Keratinocyte (primary cell): ENCODE measurements at regions not wholly inside any gene's neighbourhood (a gene's known extent, or its start where the extent isn't known, plus 50 kb on each side); places are given as distances from the start of the nearest gene placed in this dataset.

Experiments
- DNase-seq: peaks from one replicate; pipeline ENCODE4 v3.0.0-alpha.2; 2011; ENCODE audit warnings: low read depth, missing footprints, low spot score
- FAIRE-seq: peaks from 2 replicates; lab custom pipeline; 2011; peaks lifted over from hg19 to GRCh38; lab: Jason Lieb, UNC
- H2AFZ ChIP-seq: 2 replicates; pipeline ENCODE4 v1.6.0; 2012; ENCODE audit warnings: low read length, control low read depth, inconsistent platforms; ENCODE audit not compliant: control insufficient read depth
- H3K27ac ChIP-seq: 2 replicates; pipeline ENCODE4 v1.5.1; 2011; ENCODE audit warnings: low read length; ENCODE audit not compliant: control insufficient read depth, insufficient read depth
- H3K27me3 ChIP-seq: 3 replicates; pipeline ENCODE4 v1.6.0; 2011; ENCODE audit warnings: low read length; ENCODE audit not compliant: control insufficient read depth, insufficient read depth; ENCODE audit errors: extremely low read depth
- H3K36me3 ChIP-seq, 2 experiments: 2 replicates in 1 of 2; 3 replicates in 1 of 2; pipeline ENCODE4 v1.5.1; 2011; ENCODE audit warnings: low read length in 2 of 2, mild to moderate bottlenecking in 1 of 2; ENCODE audit not compliant: control insufficient read depth in 2 of 2, insufficient read depth in 2 of 2; ENCODE audit errors: extremely low read depth in 1 of 2
- H3K4me1 ChIP-seq: 3 replicates; pipeline ENCODE4 v1.5.1; 2011; ENCODE audit warnings: low read length; ENCODE audit not compliant: control insufficient read depth, insufficient read depth; ENCODE audit errors: extremely low read depth
- H3K4me2 ChIP-seq: 3 replicates; pipeline ENCODE4 v1.6.0; 2011; ENCODE audit warnings: low read depth, low read length; ENCODE audit not compliant: control insufficient read depth, insufficient read depth; ENCODE audit errors: extremely low read depth
- H3K4me3 ChIP-seq, 3 experiments: fragments of 200-600 bp in 1 of 3; sonication (generic) in 1 of 3; 2 replicates in 2 of 3; 3 replicates in 1 of 3; pipeline ENCODE4 v1.5.1; 2011 to 2016; ENCODE audit warnings: low read length in 3 of 3, mild to moderate bottlenecking in 3 of 3, control low read depth in 2 of 3, inconsistent platforms in 1 of 3, low read depth in 1 of 3, mixed read lengths in 1 of 3, mixed run types in 1 of 3, moderate library complexity in 1 of 3; ENCODE audit not compliant: control insufficient read depth in 2 of 3, insufficient read depth in 2 of 3; ENCODE audit errors: extremely low read depth in 1 of 3
- H3K79me2 ChIP-seq: 2 replicates; pipeline ENCODE4 v1.6.0; 2012; ENCODE audit warnings: low read length; ENCODE audit not compliant: control insufficient read depth, insufficient read depth
- H3K9ac ChIP-seq: 3 replicates; pipeline ENCODE4 v1.6.0; 2011; ENCODE audit warnings: low read length; ENCODE audit not compliant: control insufficient read depth, insufficient read depth; ENCODE audit errors: extremely low read depth
- H3K9me1 ChIP-seq: 3 replicates; pipeline ENCODE4 v1.6.0; 2011; ENCODE audit warnings: low read length; ENCODE audit not compliant: control insufficient read depth, insufficient read depth; ENCODE audit errors: extremely low read depth
- H3K9me3 ChIP-seq: 2 replicates; pipeline ENCODE4 v1.5.1; 2012; ENCODE audit warnings: low read depth, low read length; ENCODE audit not compliant: control insufficient read depth
- H4K20me1 ChIP-seq: 3 replicates; pipeline ENCODE4 v1.6.0; 2011; ENCODE audit warnings: low read length; ENCODE audit not compliant: control insufficient read depth, insufficient read depth; ENCODE audit errors: extremely low read depth
- CTCF ChIP-seq, 3 experiments: IDR thresholded peaks in 1 of 3; conservative IDR thresholded peaks in 1 of 3; optimal IDR thresholded peaks in 1 of 3; 2 replicates in 2 of 3; 3 replicates in 1 of 3; pipeline versions ENCODE3 to v1.5.1; 2011; ENCODE audit warnings: low read length in 3 of 3, mild to moderate bottlenecking in 3 of 3, moderate library complexity in 2 of 3, control low read depth in 1 of 3, inconsistent platforms in 1 of 3; ENCODE audit not compliant: insufficient read depth in 2 of 3; ENCODE audit errors: extremely low read depth in 1 of 3
- EZH2 ChIP-seq: IDR thresholded peaks from one replicate; pipeline ENCODE4 v1.6.1; 2012; ENCODE audit warnings: inconsistent platforms, mild to moderate bottlenecking, low read length, moderate library complexity
- dilution Hi-C: fragments of 300-500 bp; cut with MboI; formaldehyde crosslinking; loops from one replicate; pipeline ENCODE4 v1.7.0; 2020; ENCODE audit warnings: low sequenced_read_pairs; ENCODE audit not compliant: extremely low pct_ligation_motif_present

GRCh38 chr5:62038024-62038423 is 268.0 kb upstream of the KIF2A start:
- Histone ChIP-seq H3K4me1 (no peaks in the 10 kb centered on the region), H3K27ac (no peak overlapping the region), H3K9me1 (no peaks in the 10 kb centered on the region), H3K79me2 (no peaks in the 10 kb centered on the region), H3K36me3 (no peaks in the 10 kb centered on the region), H3K4me3 (no peak overlapping the region), H2AFZ (no peak overlapping the region), H3K9ac (no peak overlapping the region), H3K4me2 (no peak overlapping the region), H3K9me3 (no peaks in the 10 kb centered on the region), H4K20me1 (no peaks in the 10 kb centered on the region), H3K27me3 (no peaks in the 10 kb centered on the region)
- no peak for FAIRE-seq
- DNase-seq = no peak
- dilution Hi-C loops = no loop called here
- no peak for TF ChIP-seq EZH2
- no peak for TF ChIP-seq CTCF (optimal IDR thresholded peaks at IDR 0.05 in 1 of 3, IDR thresholded peaks at IDR 0.05 in 1 of 3, conservative IDR thresholded peaks at IDR 0.05 in 1 of 3; ENCODE audit: extremely low read depth in 1 of 3, insufficient read depth in 2 of 3, low read length in 3 of 3)

GRCh38 chr5:62041156-62041756 is 264.8 kb upstream of the KIF2A start:
- no peak overlapping the region for H3K9ac ChIP-seq
- H3K4me1 ChIP-seq = no peaks in the 10 kb centered on the region
- H4K20me1 ChIP-seq = no peaks in the 10 kb centered on the region
- no peak overlapping the region for H2AFZ ChIP-seq
- H3K36me3 ChIP-seq = no peaks in the 10 kb centered on the region
- no peaks in the 10 kb centered on the region for H3K27me3 ChIP-seq
- FAIRE-seq (no peak), DNase-seq (no peak)
- dilution Hi-C loops = no loop called here
- no peak overlapping the region for H3K27ac ChIP-seq
- no peak overlapping the region for H3K4me2 ChIP-seq
- H3K4me3 ChIP-seq = no peak overlapping the region
- no peak for TF ChIP-seq CTCF (optimal IDR thresholded peaks at IDR 0.05 in 1 of 3, IDR thresholded peaks at IDR 0.05 in 1 of 3, conservative IDR thresholded peaks at IDR 0.05 in 1 of 3; ENCODE audit: extremely low read depth in 1 of 3, insufficient read depth in 2 of 3, low read length in 3 of 3)
- TF ChIP-seq EZH2 = no peak
- H3K9me1 ChIP-seq = no peaks in the 10 kb centered on the region
- no peaks in the 10 kb centered on the region for H3K79me2 ChIP-seq
- no peaks in the 10 kb centered on the region for H3K9me3 ChIP-seq
